ENCODE measurements at regions not wholly inside any gene's neighbourhood (a gene's known extent, or its start where the extent isn't known, plus 50 kb on each side); places are given as distances from the start of the nearest gene placed in this dataset.
"Not testable (repeated sequence)": the region's sequence is repeated elsewhere in the genome, so short reads cannot be mapped to it uniquely, and the experiment has no call there.

DNA sequence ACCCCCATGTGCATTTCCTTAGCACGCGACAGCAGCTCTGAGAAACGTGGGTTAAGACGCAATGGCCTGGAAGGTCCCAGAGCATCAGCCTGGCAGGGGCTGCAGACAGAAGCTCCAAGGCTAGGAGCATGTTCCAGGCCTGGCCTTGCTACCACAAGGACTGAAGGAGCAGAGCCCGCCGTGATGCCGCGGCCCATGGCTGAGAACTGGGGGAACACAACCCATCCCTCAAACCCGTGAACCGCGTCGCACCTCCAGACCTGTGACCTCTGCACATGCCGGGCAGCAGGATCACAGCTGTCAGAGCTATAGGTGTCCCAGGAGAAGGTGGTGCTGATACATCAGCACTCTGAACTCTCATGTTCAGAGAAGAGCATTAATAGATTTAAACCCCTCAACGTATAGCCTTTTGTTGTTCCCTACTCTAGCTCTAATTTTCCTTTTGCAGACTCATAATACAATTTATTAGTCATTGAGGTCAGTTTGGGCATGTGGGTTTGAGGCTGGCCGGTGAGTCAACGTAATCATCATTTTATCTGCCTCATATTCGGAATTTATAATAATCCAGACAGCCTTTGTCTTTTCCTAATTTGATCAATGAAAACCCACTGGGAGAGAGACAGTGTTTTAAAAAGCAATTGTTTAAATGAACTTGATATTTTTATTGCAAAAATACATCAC, 222.5 kb upstream of the TCERG1L start:
- no peak for DNase-seq

DNA sequence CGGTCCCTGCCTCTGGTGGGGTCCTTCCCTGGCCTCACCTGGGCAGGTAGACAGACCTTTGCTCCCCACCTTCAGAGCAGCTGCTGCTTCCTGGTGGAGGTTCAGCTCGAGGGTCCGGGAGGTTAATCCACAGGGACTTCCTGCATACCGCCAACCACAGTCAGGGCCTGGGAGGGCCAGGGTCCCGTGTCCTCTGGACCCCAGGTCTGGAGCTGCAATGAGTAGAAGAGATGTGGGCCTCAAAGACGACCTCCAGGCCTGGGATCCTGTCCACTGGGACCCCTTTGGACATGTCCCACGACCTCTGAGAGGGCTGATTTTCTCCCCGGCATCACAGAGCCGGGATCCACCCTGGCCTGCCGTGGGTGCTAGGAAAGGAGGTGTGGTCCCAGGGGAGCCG, 223.3 kb upstream of the TCERG1L start:
- no peak for DNase-seq

DNA sequence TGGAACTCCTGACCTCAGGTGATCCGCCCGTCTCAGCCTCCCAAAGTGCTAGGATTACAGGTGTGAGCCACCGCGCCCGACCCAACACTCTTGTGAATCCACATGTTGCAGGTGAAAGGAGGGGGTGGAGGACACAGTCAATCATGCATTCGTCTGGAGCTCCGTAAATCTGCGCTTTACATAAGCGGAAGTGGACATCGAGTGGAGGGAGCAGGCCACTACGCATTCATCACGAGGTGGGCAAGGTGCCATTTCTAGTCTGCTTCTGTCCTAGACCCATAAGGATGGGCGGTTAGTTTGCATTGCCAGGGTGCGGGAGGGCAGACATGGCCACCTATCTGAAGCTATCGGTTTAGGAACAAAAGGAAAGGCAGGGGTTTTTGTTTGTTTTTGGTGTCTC, 225.2 kb upstream of the TCERG1L start:
- no peak for DNase-seq

DNA sequence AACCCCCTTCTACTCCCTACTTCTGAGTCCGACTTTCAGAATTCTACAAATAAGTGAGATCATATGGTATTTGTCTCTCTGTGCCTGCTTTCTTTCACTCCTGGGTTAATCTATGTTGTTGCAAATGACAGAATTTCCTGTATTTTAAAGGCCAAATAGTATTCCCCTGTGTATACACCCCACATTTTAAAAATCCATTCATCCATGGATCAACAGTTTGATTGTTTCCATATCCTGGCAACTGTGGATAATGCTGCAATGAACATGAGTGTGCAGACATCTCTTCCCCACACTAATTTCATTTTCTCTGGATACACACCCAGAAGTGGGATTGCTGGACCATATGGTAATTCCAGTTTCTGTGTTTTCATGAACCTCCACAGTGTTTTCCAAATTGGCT, 225.8 kb upstream of the TCERG1L start:
- no peak for DNase-seq

DNA sequence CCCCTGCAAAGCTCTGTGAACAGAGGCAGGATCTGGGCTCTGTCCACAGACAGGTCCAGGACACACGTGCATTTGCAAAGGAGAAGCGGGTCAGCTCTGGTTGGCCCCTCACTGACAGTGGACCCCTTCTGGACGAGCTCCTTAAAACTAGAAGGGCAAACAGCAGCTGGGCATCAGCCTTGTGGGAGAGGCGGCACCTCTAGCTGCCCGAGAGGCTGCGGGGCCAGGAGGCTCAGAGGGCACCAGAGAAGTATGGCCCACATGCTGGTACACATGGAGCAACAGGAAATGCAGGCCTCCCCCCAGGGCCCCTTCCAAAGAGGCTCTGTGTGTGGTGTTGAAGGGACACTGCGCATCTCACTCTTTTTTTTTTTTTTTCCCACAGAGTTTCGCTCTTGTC, 233.0 kb upstream of the TCERG1L start:
- no peak for DNase-seq

DNA sequence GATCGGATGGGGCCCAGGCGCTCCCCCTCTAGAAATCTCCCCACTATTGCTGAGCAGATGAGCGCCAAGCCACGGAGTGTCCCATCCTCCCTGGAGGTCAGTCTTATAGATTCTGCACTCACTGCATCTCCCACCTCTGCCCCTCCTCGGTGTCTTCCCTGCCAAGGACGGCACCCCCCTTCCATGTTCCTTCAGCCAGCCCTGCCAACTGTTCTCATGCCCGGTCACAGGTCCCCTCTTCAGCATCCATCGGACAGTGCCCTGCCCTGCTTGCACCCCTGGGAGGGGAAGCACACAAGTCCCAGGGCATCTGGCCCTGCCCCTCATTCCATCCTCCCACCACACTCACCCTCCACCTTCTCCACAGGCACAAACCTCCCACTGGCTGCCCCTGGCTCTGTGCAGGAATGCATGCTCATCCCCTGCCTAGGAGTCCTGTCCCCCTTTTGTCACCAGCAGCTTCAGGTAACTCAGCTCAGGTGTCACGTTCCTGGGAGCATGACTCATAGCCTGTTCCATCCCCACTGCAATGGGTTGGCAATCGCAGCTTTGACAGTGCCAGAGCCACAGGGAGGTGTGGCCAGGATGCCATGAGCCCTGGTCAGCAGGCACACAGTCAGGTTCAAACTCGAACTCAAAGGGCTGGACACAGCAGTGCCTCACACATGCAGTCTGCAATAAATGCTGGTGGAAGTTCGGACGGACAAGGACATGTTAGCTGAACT, 234.7 kb upstream of the TCERG1L start:
- no peak for DNase-seq

DNA sequence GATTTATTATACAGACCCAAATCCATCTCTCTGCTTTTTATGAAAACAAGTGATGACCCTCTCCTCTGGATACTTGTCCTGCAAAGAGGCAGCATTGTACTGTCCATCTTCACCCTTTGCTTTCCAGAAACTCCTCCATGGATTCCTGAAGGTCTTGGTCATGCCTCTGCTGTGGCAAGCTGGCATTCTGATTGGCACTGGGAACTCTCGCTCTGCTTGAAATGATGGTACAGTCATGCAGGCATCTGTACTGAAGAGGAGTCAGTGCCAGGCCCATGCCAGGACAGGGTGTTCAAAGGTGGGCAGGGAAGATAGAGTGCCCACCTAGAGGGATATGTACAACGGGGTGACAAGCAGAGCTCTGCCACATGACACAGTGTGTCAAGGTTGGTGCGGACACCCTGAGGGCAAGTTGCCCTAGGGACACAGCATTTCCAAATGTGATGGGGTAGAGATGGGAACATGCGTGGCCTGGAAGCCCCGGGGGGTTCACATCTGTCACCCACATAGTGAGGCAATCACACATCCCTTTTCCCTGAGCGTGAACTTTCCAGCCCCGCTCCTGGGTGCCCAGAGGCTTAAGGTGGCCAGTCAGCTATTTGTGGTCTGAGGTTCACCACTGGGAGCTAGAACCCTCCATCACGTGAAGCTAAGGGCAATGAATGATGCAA, 235.7 kb upstream of the TCERG1L start:
- no peak for DNase-seq

DNA sequence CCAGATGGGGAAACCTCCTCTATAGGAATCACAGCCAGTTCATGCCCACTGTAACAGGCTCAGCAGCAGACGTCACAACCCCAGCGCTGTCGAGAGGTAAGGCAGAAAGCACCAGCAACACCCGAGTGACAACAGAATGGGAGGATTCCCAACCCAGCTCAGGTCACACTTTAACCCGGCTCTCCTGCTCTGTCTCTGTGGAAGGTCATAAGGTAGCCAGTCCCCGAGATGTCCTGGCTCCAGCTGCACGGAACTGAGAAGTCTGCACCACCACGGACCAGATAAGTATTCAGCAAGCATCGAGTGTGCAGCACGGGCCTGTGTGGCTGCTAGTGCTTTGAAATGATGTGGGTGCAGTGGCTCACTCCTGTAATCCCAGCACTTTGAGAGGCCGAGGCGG, 236.7 kb upstream of the TCERG1L start:
- DNase-seq, result no peak

DNA sequence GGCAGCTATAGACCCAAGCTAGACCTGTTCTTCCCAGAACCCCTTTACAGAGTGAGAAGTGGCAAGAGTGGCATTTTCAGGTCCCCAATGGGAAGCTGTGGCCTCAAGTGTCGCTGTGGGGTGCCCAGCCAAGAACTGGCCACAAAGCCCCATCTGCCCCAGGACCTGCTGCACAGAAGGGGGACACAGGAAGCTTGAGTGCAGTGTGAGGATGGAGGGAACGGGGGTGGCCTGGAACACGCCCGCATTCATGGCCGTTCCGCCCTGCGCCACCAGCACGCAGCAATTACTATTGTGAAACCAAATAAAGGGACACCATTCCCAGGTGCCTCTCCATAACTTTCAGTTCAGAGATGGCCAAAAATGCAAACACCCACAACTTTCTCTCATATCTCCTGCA, 237.6 kb upstream of the TCERG1L start:
- DNase-seq, result no peak

DNA sequence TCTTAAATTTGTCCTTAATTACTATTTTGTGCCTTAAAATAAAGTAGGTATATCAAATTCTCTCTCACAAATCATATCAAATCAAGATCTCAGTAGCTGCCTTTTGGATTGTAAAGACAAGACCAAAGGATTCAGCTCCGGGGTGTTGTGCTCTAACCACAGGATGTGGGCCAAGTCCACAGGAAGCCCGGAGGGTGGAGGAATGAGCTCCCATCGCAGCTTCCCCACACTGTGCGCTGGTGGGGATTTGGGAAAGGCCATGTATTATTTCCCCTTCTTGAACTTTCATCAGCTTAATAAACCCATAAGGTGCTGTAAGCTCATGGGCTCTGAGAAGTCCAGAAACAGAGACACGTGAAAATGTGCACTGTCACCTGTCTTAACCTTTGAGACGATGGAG, 241.6 kb upstream of the TCERG1L start:
- DNase-seq, result no peak

DNA sequence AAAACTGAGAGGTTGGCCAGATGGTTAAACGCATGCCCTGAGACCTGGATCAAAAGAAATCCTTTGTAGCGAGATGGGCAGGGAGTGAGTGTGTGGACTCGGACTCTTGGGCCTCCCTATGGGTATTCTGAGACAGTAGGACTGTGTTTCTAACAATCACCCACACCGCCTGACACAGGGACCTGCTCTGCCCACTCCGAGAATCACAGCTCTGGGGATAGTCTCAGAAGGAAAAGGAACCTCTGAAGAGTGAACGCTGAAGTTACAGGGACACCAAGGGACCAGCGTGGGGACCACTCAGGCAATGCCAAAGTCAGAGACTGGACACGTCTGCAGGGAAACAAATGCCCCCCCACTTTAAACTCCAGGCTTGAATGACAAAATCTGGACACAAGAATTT, 242.1 kb upstream of the TCERG1L start:
- no peak for DNase-seq

DNA sequence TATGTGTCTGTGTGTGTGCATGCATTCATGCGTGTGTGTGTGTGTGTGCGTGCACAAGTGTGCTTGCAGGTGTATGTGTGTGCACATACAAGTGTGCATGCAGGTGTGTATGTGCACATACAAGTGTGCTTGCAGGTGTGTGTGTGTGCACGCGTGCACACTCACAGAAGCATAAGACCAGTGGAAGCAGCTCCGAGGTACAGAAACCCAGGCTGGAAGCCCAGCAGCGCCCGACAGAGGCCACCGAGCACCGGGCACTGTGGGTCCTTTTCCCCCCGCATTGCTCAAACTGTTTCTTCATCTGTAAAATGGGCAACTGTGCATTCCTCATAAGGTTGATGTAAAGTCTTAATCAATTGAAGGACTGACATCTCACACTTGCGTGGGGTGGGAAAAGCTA, 243.3 kb upstream of the TCERG1L start:
- DNase-seq, result no peak

DNA sequence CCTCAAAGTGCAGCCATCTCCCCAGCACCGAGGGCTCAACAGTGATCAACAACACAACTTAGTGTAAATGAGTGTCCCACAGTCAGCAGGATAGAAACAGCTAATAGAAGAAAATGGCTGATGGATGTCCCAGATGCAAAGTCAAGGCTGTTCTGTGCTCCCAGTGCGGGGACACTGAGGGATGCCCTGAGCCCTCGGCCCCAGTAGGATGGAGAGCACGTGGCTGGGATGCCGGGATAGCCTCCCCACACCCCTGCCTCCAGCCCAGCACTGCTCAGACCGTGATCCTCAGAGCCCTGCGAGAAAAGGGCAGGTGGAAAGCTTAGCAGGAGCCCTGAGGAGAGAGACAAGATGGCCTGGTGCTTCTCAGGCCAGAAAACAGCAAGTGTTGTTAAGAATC, 243.9 kb upstream of the TCERG1L start:
- no peak for DNase-seq

DNA sequence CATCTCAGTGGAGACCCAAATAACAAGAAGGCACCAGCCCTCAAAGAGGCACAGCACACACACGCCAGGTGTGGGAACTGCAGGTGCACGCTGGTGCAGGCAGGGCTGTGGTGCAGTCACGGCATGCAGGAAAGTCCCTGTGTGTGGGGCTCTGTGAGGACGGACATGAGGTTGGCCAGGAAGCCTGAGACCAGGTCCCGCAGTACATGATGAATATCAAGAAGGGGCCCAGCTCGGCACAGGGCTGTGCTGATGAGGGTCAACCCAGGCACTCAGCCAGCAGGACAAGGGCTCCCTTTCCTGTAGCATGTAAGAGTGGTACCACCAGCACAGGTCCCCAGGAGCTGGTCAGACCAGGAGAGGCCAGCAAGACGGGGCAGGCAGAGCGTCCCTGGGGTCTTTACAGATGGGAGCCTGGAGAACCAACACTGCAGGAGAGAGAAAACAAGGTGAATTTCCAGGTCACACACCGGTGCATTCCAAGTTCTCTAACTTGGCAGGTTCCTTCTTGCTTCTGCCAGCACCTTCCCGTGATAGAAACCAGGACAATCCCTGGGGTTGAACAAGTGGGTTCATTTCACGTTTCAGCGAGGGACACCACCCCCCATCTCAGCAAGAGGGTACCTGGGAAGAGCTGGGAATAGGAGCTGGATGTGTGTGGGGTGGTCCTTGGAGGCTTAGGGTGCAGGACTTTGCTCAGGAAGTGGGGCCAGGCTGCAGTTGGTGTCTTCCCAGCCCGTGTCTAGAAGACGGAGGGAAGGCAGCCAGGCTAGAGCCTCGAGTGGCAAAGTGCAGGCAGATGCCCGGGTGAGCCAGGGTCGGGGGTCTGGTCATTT, 244.8 kb upstream of the TCERG1L start:
- DNase-seq, result no peak

DNA sequence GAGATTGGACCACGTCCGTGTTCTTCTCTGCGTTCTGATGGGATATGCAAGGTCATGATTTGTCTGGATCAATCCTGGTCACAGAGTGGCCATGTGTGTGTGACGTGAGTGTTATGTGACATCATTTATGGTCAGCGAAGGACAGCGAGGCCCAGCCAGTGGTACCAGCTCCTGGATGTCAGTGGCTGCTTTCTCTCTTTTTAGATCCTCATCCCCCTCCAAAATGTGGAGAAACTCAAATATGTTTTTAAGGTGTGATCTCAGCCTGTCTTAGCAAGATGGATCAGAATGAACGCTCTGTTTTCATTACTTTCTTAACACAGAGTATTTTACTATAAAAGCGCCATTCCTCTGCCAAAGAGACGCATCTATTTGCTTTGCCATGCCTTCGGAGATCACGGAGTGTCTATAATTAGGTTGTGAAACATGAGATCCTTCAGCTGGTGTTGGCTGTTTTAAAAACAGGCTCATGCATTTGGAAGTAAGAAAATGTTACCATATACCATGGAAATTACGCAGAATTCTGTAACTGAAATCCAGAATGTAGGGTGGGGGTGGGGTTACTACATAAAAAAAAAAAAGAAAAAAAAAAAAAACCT, 245.5 kb upstream of the TCERG1L start:
- DNase-seq, result no peak

DNA sequence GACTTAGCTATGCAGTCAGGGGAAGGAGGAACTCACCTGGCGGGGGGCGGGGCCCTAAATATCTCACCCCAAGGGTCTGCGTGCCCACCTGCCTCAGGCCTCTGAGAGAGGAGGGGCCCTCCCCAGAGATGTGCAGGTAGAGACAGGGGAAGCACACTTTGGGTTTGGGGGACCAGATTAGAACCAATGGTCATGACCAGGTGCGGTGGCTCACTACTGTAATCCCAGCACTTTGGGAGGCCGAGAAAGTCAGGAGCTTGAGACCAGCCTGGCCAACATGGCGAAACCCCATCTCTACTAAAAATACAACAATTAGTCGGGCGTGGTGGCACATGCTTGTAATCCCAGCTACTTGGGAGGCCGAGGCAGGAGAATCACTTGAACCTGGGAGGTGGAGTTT, 246.4 kb upstream of the TCERG1L start:
- not testable (repeated sequence) for DNase-seq

DNA sequence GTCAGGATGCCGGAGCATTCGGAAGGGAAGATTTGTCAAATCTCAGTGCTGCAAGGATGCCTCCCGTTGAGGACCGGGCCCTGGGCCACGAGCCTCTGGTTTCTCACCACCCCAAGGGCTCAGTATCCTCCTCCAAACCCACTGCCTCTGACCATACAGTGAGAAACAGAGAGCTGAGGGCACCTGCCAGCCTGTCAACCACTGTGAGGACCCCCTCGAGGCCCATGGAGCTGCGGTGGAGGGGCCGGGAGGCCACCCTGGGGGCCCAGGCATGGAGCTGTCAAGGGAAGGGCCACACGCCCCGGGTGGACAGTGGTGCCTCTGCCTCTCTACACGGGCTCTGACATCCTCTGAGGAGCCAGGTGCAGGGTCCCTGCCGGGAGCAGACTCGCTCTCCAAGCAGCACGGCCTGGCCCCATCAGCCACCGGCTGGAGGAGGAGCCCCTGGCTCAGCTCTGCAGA, 248.0 kb upstream of the TCERG1L start:
- DNase-seq, result no peak

DNA sequence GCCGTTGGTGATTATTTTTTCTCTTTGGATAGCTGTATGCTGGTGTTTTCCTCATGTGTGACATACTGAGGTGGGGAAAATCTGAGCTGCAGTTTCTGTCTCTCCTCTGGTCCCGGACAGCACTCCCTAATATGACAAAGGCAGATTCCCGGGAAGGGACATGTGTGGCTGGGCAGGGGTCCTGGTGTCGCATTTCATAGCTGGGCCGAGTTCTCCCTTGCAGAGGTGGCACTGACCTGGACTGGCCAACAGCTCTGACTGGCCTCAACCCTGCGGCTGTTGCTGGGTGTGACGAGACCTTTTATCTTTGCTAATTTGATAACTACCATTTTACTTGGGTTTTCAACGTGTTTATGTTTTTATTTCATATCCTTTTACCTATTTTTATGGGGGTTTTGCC, 248.6 kb upstream of the TCERG1L start:
- no peak for DNase-seq

DNA sequence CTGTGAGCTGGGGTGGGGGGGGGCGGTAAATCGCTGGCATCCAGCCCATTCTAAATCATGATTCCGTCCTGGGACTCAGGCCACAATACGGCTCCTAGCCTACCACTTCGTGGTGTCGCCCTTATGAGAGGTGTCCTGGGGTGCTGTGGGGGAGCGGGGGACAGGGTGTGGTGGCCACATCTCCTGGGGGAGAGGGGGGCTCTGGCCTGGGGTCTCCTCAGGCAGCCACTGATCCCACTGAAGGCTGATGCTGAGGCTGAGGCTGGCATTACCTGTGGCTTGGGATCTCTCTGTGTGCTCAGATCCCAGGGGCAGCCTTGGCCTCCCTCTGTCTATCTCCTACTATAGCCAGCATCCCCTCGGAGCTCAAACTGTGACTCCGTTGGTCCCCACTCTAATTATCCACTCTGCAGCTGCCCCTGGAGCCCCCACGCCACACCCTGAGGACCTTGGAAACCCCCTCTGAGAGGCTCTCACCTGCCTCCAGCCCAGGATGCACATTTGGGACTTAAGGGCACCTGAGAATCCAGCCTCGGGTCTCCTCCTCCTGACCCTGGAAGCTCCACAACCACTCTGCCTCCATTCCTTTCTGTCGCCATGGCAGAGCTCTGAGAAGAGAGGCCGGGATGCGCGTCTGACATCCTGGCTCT, 249.3 kb upstream of the TCERG1L start:
- DNase-seq, result no peak

DNA sequence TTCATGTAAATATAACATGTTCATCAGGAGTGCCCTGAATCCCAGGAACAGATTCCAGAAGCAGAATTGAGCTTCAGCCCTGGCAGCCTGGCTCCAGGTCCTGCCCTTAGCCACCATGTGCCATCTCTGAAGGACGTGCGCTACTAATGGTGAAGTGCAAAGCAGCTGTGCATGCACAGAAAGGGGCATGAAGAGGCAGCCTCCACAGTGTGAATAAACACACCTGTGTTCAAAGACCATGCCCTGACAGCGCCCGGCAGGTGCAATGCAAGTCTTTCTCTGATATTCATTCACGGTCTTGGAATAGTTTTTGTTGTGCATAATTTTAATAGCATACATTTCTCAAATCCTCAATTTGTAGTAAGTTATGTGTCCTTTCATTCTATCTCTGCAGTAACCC, 250.4 kb upstream of the TCERG1L start:
- DNase-seq, result no peak

DNA sequence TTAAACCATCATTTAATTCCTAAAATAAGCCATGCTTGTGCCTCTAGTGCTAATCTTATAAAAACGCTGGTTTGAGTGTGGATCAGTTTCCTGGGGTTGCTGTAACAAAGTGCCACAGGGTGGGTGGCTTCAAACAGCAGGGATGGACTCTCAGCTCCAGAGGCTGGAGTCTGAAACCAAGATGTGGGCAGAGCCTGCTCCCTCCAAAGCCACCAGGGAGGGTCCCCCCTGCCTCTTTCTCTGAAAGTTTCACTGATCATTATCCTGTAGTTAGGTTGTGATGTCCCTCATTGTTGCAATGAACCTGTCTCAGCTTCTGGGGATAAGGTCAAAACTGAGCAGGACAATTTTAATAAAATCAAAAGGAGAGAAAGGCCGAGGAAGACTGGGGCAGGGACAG, 251.9 kb upstream of the TCERG1L start:
- DNase-seq, result no peak

All from activated T-cell treated with anti-CD3 and anti-CD28 coated beads, Interleukin-2, amount 50 U/mL, for 1 hour (primary cell).